ENCODE measurements at regions not wholly inside any gene's neighbourhood (a gene's known extent, or its start where the extent isn't known, plus 50 kb on each side); places are given as distances from the start of the nearest gene placed in this dataset.

- ATAC-seq (ENCODE audit: low read depth): no peak
- Mint-ChIP-seq H3K9me3 (ENCODE audit: insufficient read depth) (peaks cover 17% of the 10 kb centered on the region), H3K4me1 (no peaks in the 10 kb centered on the region), H3K27me3 (peaks cover 3% of the 10 kb centered on the region), H3K27ac (no peak overlapping the region), H3K4me3 (no peak overlapping the region)
- Histone ChIP-seq H3K36me3 (replicated peaks in 1 of 2; ENCODE audit: control extremely low read depth in 1 of 2, control insufficient read depth in 1 of 2, extremely low read depth in 1 of 2, insufficient read depth in 2 of 2, low read length in 1 of 2) (no peaks in the 10 kb centered on the region), H2AFZ (ENCODE audit: insufficient read depth, low read depth, low read length, poor library complexity, severe bottlenecking) (no peak overlapping the region), H3K9me3 (ENCODE audit: control extremely low read depth in 1 of 3, control insufficient read depth in 2 of 3, insufficient read depth in 1 of 3, low read length in 2 of 3) (peaks cover 1 to 11% (median 3%) of the 10 kb centered on the region in 3 donors), H3K4me3 (ENCODE audit: control extremely low read depth in 1 of 5, extremely low read depth in 1 of 5, insufficient read depth in 1 of 5, low read depth in 2 of 5, low read length in 4 of 5) (no peak overlapping the region), H3K27me3 (replicated peaks in 1 of 4; ENCODE audit: control extremely low read depth in 1 of 4, control insufficient read depth in 3 of 4, insufficient read depth in 4 of 4, low read length in 3 of 4) (no peaks in the 10 kb centered on the region), H3K79me2 (ENCODE audit: control insufficient read depth, insufficient read depth, low read length) (no peaks in the 10 kb centered on the region), H3K4me2 (replicated peaks; ENCODE audit: low read depth, low read length, poor library complexity, severe bottlenecking) (no peak overlapping the region), H3K27ac (ENCODE audit: low read length in 2 of 2) (no peak overlapping the region), H3K9ac (ENCODE audit: low read length) (no peak overlapping the region), H4K20me1 (ENCODE audit: control insufficient read depth, insufficient read depth, low read length, poor library complexity, severe bottlenecking) (no peaks in the 10 kb centered on the region), H3K4me1 (ENCODE audit: control insufficient read depth in 2 of 2, insufficient read depth in 2 of 2, low read length in 2 of 2) (no peaks in the 10 kb centered on the region)
- ChIA-PET CTCF (no interaction called here), POLR2A (no interaction called here)
- no peak for TF ChIP-seq EZH2 (IDR thresholded peaks at IDR 0.05; ENCODE audit: borderline replicate concordance, insufficient read depth, low read depth, low read length, poor library complexity, severe bottlenecking)
- no peak for TF ChIP-seq CTCF (IDR thresholded peaks at IDR 0.05)
- DNase-seq: no peak
- intact Hi-C loops (cut with micrococcal nuclease): no loop called here
- 100% methylated on average over 1 of the region's 7 CpGs for WGBS (ENCODE audit: insufficient coverage)
These were observed 328.7 kb downstream of the CYRIA start for GRCh38 chr2:16336916-16337315.

GRCh38 chr2:16336491-16336890, 329.1 kb downstream of the CYRIA start:
- 75% methylated on average over 1 of the region's 1 CpG for WGBS (ENCODE audit: insufficient coverage)
- Mint-ChIP-seq H3K4me1 (no peaks in the 10 kb centered on the region), H3K4me3 (no peak overlapping the region), H3K9me3 (ENCODE audit: insufficient read depth) (peaks cover 17% of the 10 kb centered on the region), H3K27me3 (peaks cover 3% of the 10 kb centered on the region), H3K27ac (no peak overlapping the region)
- ChIA-PET POLR2A (no interaction called here), CTCF (no interaction called here)
- peaks cover 1 to 11% (median 3%) of the 10 kb centered on the region in 3 donors for H3K9me3 ChIP-seq (ENCODE audit: control extremely low read depth in 1 of 3, control insufficient read depth in 2 of 3, insufficient read depth in 1 of 3, low read length in 2 of 3)
- no peak overlapping the region for H3K9ac ChIP-seq (ENCODE audit: low read length)
- intact Hi-C loops (cut with micrococcal nuclease): no loop called here
- no peak overlapping the region for H3K4me2 ChIP-seq (replicated peaks; ENCODE audit: low read depth, low read length, poor library complexity, severe bottlenecking)
- H4K20me1 ChIP-seq (ENCODE audit: control insufficient read depth, insufficient read depth, low read length, poor library complexity, severe bottlenecking): no peaks in the 10 kb centered on the region
- no peak overlapping the region for H3K27ac ChIP-seq (ENCODE audit: low read length in 2 of 2)
- DNase-seq (no peak), ATAC-seq (ENCODE audit: low read depth) (no peak)
- no peaks in the 10 kb centered on the region for H3K36me3 ChIP-seq (replicated peaks in 1 of 2; ENCODE audit: control extremely low read depth in 1 of 2, control insufficient read depth in 1 of 2, extremely low read depth in 1 of 2, insufficient read depth in 2 of 2, low read length in 1 of 2)
- H3K4me3 ChIP-seq (ENCODE audit: control extremely low read depth in 1 of 5, extremely low read depth in 1 of 5, insufficient read depth in 1 of 5, low read depth in 2 of 5, low read length in 4 of 5): no peak overlapping the region
- no peak for TF ChIP-seq CTCF (IDR thresholded peaks at IDR 0.05)
- TF ChIP-seq EZH2 (IDR thresholded peaks at IDR 0.05; ENCODE audit: borderline replicate concordance, insufficient read depth, low read depth, low read length, poor library complexity, severe bottlenecking): no peak
- no peaks in the 10 kb centered on the region for H3K27me3 ChIP-seq (replicated peaks in 1 of 4; ENCODE audit: control extremely low read depth in 1 of 4, control insufficient read depth in 3 of 4, insufficient read depth in 4 of 4, low read length in 3 of 4)
- H2AFZ ChIP-seq (ENCODE audit: insufficient read depth, low read depth, low read length, poor library complexity, severe bottlenecking): no peak overlapping the region
- H3K79me2 ChIP-seq (ENCODE audit: control insufficient read depth, insufficient read depth, low read length): no peaks in the 10 kb centered on the region
- H3K4me1 ChIP-seq (ENCODE audit: control insufficient read depth in 2 of 2, insufficient read depth in 2 of 2, low read length in 2 of 2): no peaks in the 10 kb centered on the region

Measured in B cell (primary cell).